Neural cell (in vitro differentiated cells): ENCODE measurements at regions not wholly inside any gene's neighbourhood (a gene's known extent, or its start where the extent isn't known, plus 50 kb on each side); places are given as distances from the start of the nearest gene placed in this dataset.
"Not testable (repeated sequence)": the region's sequence is repeated elsewhere in the genome, so short reads cannot be mapped to it uniquely, and the experiment has no call there.

Source experiments
- H2AFZ ChIP-seq: fragments of 200-600, 300-800 bp; sonication (generic), shearing (Covaris generic); 2 replicates; pipeline ENCODE4 v1.6.0; 2014; ENCODE audit warnings: low read depth, mild to moderate bottlenecking, antibody characterized with exemption, low read length, moderate library complexity
- H3F3A ChIP-seq: fragments of 200-600 bp; shearing (Covaris generic); 2 replicates; pipeline ENCODE4 v1.6.1; 2016; ENCODE audit warnings: mild to moderate bottlenecking, moderate library complexity, mixed read lengths, antibody characterized with exemption, low read length; ENCODE audit not compliant: insufficient read depth, poor library complexity, severe bottlenecking
- H3K27ac ChIP-seq: fragments of 200-600, 300-800 bp; sonication (generic), shearing (Covaris generic); 2 replicates; pipeline ENCODE4 v1.5.1; 2014; ENCODE audit warnings: mild to moderate bottlenecking, low read length, moderate library complexity
- H3K27me3 ChIP-seq: fragments of 300-800, 200-600 bp; sonication (generic), shearing (Covaris generic); 2 replicates; pipeline ENCODE4 v1.6.0; 2014; ENCODE audit warnings: mild to moderate bottlenecking, low read depth, low read length, moderate library complexity; ENCODE audit not compliant: insufficient read depth
- H3K36me3 ChIP-seq: fragments of 300-800, 200-600 bp; sonication (generic), shearing (Covaris generic); 2 replicates; pipeline ENCODE4 v1.5.1; 2014; ENCODE audit warnings: mild to moderate bottlenecking, antibody characterized with exemption, low read length, moderate library complexity; ENCODE audit not compliant: insufficient read depth
- H3K4me2 ChIP-seq: fragments of 300-800, 200-600 bp; sonication (generic), shearing (Covaris generic); 2 replicates; pipeline ENCODE4 v1.6.0; 2014; ENCODE audit warnings: mild to moderate bottlenecking, low read length
- H3K4me3 ChIP-seq: fragments of 300-800, 200-600 bp; sonication (generic), shearing (Covaris generic); 2 replicates; pipeline ENCODE4 v1.5.1; 2014; ENCODE audit warnings: mild to moderate bottlenecking, low read length, moderate library complexity
- H3K79me2 ChIP-seq: fragments of 200-600 bp; shearing (Covaris generic); replicated peaks from 2 replicates; pipeline ENCODE4 v1.6.0; 2014; ENCODE audit warnings: mild to moderate bottlenecking, low read length, moderate library complexity; ENCODE audit not compliant: insufficient read depth
- H3K9ac ChIP-seq: fragments of 300-800, 200-600 bp; sonication (generic), shearing (Covaris generic); 2 replicates; pipeline ENCODE4 v1.6.1; 2016; ENCODE audit warnings: mild to moderate bottlenecking, low read length, mixed read lengths
- H3K9me2 ChIP-seq: fragments of 200-600 bp; shearing (Covaris generic); 2 replicates; pipeline ENCODE4 v1.6.1; 2016; ENCODE audit warnings: mild to moderate bottlenecking, low read length, mixed read lengths; ENCODE audit not compliant: insufficient read depth
- H3K9me3 ChIP-seq: fragments of 200-600, 300-800 bp; sonication (generic), shearing (Covaris generic); 2 replicates; pipeline ENCODE4 v1.6.1; 2016; ENCODE audit warnings: mild to moderate bottlenecking, mixed run types, low read length, moderate library complexity, mixed read lengths
- H4K20me1 ChIP-seq: fragments of 200-600 bp; shearing (Covaris generic); 2 replicates; pipeline ENCODE4 v1.6.1; 2016; ENCODE audit warnings: mild to moderate bottlenecking, mixed run types; ENCODE audit not compliant: insufficient read depth
- EP300 ChIP-seq: fragments of 450-650 bp; conservative IDR thresholded peaks from 2 replicates; pipeline ENCODE4 v1.6.1; 2014; ENCODE audit warnings: antibody characterized with exemption, mild to moderate bottlenecking, moderate library complexity; ENCODE audit not compliant: poor library complexity, severe bottlenecking
- EZH2 ChIP-seq: fragments of 200-600, 300-800 bp; shearing (Covaris generic), sonication (generic); IDR thresholded peaks from 2 replicates; pipeline ENCODE4 v1.6.1; 2014; ENCODE audit warnings: antibody characterized with exemption, low read length, borderline replicate concordance, mild to moderate bottlenecking; ENCODE audit not compliant: insufficient read depth, poor library complexity, severe bottlenecking
- MXI1 ChIP-seq: fragments of 450-650 bp; conservative IDR thresholded peaks from 2 replicates; pipeline ENCODE4 v1.6.1; 2014; ENCODE audit warnings: antibody characterized with exemption, mild to moderate bottlenecking; ENCODE audit not compliant: poor library complexity, severe bottlenecking
- POLR2AphosphoS5 ChIP-seq: IDR thresholded peaks from 2 replicates; pipeline ENCODE4 v1.6.1; 2012
- RAD21 ChIP-seq: fragments of 450-650 bp; conservative IDR thresholded peaks from 2 replicates; pipeline ENCODE4 v1.6.1; 2014; ENCODE audit warnings: antibody characterized with exemption, mild to moderate bottlenecking, moderate library complexity
- REST ChIP-seq: IDR thresholded peaks from 2 replicates; pipeline ENCODE4 v1.6.1; 2012; ENCODE audit warnings: borderline replicate concordance
- SMC3 ChIP-seq: fragments of 450-650 bp; conservative IDR thresholded peaks from 2 replicates; pipeline ENCODE4 v1.6.1; 2014; ENCODE audit warnings: antibody characterized with exemption, mild to moderate bottlenecking, moderate library complexity; ENCODE audit not compliant: poor library complexity
- TAF1 ChIP-seq: IDR thresholded peaks from 2 replicates; pipeline ENCODE4 v1.6.1; 2012; ENCODE audit warnings: low read depth
- TF ChIP-seq, protein P1 (sequence below): fragments of 450-650 bp; IDR thresholded peaks from 2 replicates; pipeline ENCODE4 v1.5.1; 2014; ENCODE audit warnings: antibody characterized with exemption, mild to moderate bottlenecking, moderate library complexity; ENCODE audit not compliant: poor library complexity, severe bottlenecking

GRCh38 chrX:1750267-1750666 lies 135.4 kb downstream of the ASMT start:
- no peaks in the 10 kb centered on the region for H3K79me2 ChIP-seq
- no peak overlapping the region for H3K9ac ChIP-seq
- no peak overlapping the region for H3K4me3 ChIP-seq
- no peak overlapping the region for H3K27ac ChIP-seq
- H3F3A ChIP-seq, result no peaks in the 10 kb centered on the region
- H4K20me1 ChIP-seq, result no peaks in the 10 kb centered on the region
- no peaks in the 10 kb centered on the region for H3K9me3 ChIP-seq
- H3K4me2 ChIP-seq, result no peak overlapping the region
- no peaks in the 10 kb centered on the region for H3K9me2 ChIP-seq
- TF ChIP-seq SMC3 (no peak), POLR2AphosphoS5 (no peak), EZH2 (no peak), EP300 (no peak), TAF1 (no peak), REST (no peak), MXI1 (no peak), RAD21 (no peak)
- TF ChIP-seq, protein P1, sequence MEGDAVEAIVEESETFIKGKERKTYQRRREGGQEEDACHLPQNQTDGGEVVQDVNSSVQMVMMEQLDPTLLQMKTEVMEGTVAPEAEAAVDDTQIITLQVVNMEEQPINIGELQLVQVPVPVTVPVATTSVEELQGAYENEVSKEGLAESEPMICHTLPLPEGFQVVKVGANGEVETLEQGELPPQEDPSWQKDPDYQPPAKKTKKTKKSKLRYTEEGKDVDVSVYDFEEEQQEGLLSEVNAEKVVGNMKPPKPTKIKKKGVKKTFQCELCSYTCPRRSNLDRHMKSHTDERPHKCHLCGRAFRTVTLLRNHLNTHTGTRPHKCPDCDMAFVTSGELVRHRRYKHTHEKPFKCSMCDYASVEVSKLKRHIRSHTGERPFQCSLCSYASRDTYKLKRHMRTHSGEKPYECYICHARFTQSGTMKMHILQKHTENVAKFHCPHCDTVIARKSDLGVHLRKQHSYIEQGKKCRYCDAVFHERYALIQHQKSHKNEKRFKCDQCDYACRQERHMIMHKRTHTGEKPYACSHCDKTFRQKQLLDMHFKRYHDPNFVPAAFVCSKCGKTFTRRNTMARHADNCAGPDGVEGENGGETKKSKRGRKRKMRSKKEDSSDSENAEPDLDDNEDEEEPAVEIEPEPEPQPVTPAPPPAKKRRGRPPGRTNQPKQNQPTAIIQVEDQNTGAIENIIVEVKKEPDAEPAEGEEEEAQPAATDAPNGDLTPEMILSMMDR, result no peak
- H2AFZ ChIP-seq, result no peak overlapping the region
- H3K36me3 ChIP-seq, result no peaks in the 10 kb centered on the region
- H3K27me3 ChIP-seq, result no peaks in the 10 kb centered on the region

DNA sequence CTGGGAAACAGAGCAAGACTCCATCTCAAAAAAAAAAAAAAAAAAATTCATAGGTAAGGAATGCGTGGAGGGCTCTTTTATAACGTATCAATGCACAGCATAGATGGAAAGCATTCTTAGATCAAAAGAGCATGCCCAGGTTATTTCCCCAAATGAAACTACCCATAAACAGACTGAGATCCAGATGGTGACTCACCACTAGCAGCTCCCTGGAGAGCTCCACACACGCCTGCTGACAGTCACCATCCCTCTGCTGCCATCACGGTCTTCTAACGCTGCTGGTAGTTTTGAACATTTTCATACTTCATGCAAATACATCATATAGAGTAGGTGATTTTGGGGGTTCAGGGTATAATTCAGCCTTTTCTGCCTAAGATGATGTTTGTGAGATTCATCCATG lies 136.9 kb downstream of the ASMT start:
- Histone ChIP-seq H3K4me2 (no peak overlapping the region), H3K36me3 (no peaks in the 10 kb centered on the region), H3K4me3 (no peak overlapping the region), H4K20me1 (no peaks in the 10 kb centered on the region), H3K27me3 (no peaks in the 10 kb centered on the region), H3K27ac (no peak overlapping the region), H3F3A (no peaks in the 10 kb centered on the region), H3K9me3 (no peaks in the 10 kb centered on the region), H2AFZ (no peak overlapping the region), H3K9me2 (no peaks in the 10 kb centered on the region), H3K79me2 (no peaks in the 10 kb centered on the region), H3K9ac (no peak overlapping the region)
- TF ChIP-seq, protein P1, result no peak
- TF ChIP-seq SMC3 (no peak), RAD21 (no peak), MXI1 (no peak), EP300 (no peak), TAF1 (no peak), REST (no peak), EZH2 (no peak), POLR2AphosphoS5 (no peak)

DNA sequence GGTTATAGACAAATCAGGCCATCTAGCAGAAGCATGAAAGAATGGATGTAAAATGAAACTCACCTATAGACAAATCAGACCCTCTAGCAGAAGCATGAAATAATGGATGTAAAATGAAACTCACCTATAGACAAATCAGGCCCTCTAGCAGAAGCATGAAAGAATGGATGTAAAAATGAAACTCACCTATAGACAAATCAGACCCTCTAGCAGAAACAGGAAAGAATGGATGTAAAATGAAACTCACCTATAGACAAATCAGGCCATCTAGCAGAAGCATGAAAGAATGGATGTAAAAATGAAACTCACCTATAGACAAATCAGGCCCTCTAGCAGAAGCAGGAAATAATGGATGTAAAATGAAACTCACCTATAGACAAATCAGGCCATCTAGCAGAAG lies 137.9 kb downstream of the ASMT start:
- H3K79me2 ChIP-seq, H4K20me1 ChIP-seq, H3K27ac ChIP-seq, H3K4me3 ChIP-seq, H3K4me2 ChIP-seq, H3F3A ChIP-seq, H3K9ac ChIP-seq, H2AFZ ChIP-seq, H3K36me3 ChIP-seq, H3K9me2 ChIP-seq, H3K9me3 ChIP-seq, H3K27me3 ChIP-seq: not testable (repeated sequence)
